Occipital lobe (tissue), 1 donor: ENCODE measurements at regions not wholly inside any gene's neighbourhood (a gene's known extent, or its start where the extent isn't known, plus 50 kb on each side); places are given as distances from the start of the nearest gene placed in this dataset.
"Not testable (repeated sequence)": the region's sequence is repeated elsewhere in the genome, so short reads cannot be mapped to it uniquely, and the experiment has no call there.

Source experiments
- DNase-seq: peaks from one replicate; lab custom pipeline; 2025; lab: John Stamatoyannopoulos, UW

DNA sequence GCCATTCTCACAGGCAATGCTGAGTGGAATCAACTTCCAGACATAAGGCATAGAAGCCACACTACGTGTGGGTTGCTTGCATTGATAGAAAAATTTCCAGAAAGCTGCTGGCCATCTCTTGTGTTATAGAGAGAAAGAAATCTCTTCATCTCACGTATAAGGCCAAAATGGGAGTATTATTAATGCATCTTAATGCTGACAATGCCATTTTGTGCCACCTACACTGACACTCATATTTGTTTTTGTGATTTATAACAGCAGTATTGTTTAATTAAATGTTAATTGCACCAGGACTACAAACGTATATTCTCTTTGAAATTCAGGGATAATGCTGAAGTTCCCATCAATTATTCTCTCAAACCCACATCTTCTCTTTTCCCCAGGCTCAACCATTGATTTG is 56.1 kb upstream of the TMEM132D start:
- no peak for DNase-seq

GRCh38 chr12:129961091-129961490 is 57.3 kb upstream of the TMEM132D start:
- no peak for DNase-seq

- DNase-seq, result no peak
Measured at GRCh38 chr12:129961856-129962255, 58.0 kb upstream of the TMEM132D start.

DNA sequence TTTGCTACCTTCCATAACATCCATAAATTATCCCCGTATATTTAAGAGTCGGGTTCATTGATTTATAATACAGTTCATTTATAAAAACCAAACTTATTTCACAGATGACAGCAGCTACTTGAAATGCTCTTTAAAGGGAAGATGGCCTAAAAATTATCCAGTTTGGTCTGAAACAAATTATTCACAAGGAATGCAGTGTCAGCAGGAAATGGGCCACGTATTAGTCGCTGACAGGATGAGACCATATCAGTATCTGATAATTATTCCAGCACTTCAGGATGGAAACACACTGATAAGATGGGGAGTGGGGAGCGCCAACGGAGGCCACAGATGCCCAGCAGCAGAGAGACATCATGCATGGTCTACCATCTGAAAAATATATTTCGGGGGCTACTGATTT is 60.5 kb upstream of the TMEM132D start:
- no peak for DNase-seq

- DNase-seq, result no peak
Measured at GRCh38 chr12:129964826-129965457, 61.1 kb upstream of the TMEM132D start.

DNA sequence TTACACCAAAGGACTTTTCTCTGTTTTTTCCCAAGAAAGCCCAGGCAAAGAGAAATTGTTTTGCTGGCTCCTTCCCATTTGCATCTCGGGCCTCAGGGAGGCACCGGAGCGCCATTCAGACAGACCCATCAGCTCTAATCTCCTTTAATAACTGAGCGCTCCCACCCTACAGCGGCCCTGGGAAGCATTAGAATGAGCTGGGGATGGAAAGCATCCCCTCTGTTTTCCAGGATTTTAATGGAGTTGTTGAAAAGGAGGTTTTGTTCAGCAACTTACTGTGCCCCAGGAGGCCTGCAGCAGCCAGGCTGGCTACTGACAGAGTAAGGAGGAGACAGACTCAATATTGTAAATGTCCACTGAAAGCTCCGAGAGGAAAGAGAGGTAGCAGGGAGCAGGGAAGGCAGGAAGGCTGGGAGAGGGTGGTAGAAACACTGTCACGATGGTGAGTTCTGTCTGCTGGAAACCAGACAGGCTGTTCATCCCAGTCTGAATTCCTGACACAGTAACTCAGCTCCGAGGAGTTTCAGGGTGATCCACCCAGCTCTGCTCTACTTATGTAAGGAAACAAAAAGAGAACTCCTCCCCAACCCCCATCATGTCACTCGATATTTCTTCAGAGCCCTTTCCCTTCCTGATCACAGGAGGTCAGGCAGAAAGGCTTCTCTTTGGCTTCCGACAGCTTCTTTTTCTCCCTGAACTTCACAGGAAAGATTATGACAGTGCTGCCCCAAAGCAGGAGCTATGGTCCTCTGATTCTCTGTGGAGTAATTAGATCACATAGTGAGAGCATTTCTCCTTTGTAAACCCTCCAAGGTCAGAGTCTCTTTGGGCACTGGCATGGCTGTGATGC is 62.5 kb upstream of the TMEM132D start:
- no peak for DNase-seq

GRCh38 chr12:129971721-129972120 is 67.9 kb upstream of the TMEM132D start:
- DNase-seq, result peak; percentile 49

- peak; percentile 20 for DNase-seq
Measured at GRCh38 chr12:129973236-129973961, 69.6 kb upstream of the TMEM132D start.

DNA sequence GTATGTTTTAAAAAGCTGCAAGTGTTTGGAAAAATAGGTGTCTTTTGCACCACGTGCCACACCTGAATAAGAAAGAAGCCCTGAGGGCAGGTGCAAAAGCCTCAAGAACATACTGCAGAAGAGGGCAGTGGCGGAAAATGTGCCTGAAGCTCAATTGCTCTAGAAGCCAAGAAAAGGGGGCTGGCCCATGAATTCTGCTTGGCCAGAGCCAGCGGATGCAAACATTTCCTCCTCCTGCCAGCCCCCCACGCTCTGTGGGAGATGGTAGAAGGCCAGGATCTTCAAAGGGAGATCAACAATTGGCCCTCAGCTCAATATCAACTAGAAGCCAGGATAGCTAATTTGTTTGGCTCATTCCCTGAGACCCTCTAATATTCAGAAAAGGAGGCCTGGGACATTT is 80.3 kb upstream of the TMEM132D start:
- DNase-seq, result no peak

DNA sequence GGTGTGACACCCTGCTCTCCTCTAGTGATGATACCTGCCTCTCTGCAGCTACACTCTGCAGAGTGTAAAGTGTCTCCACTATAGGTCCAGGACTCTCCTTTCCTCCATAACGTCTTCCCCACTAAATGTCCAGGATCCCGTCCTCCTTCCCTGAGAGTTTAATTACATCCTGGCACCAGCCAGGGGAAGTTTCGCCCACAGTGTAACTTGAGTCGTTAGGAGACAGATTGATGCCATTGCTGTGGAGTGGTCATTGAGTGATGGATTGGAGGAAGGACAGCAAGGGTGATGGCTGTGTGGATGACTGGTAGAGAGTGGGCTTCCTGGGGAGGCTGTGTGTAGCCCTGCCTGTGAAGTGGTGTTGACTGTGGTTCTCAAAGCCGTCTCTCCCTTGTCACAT is 84.0 kb upstream of the TMEM132D start:
- no peak for DNase-seq

GRCh38 chr12:129994634-129995033 is 90.8 kb upstream of the TMEM132D start:
- no peak for DNase-seq

DNA sequence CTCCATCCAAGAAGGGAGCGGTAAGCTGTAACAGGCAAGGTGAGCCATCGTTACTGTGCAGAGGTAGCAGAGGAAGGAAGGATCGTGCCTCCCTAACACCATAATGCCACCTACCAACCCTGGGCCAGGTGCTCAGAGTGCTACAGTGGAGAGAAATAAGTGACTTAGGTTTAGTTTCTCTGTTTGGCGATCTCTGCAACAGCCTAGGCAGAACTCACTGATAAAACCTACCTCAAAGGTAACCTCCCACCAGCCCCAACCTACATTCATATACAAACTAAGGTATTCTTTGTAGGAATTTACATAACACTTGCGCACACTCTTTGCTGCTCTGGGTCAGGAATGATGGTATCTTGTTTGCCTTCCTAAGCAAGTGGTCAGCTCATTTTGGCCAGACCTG is 93.4 kb upstream of the TMEM132D start:
- no peak for DNase-seq

GRCh38 chr12:130004310-130004877 is 100.6 kb upstream of the TMEM132D start:
- DNase-seq, result not testable (repeated sequence)

DNA sequence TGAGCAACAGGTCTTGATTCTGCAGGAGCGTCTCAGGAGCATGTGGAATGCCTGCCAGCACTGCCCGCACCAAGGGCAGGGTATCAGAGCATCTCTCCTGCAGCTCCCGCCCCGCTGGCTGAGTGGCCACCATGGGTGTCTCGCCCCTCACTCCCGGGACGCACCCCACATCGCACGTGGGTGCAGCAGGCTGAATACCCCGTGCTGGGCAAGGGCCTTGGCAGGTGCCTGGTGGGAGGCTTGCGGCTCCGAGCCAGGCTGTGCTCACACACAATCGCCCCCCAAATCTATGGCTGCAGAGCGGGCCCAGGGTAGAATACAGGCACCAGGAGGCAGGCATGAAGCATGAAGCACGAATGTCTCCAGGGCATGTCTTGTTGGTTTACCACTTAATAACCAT is 103.9 kb upstream of the TMEM132D start:
- DNase-seq, result no peak

DNA sequence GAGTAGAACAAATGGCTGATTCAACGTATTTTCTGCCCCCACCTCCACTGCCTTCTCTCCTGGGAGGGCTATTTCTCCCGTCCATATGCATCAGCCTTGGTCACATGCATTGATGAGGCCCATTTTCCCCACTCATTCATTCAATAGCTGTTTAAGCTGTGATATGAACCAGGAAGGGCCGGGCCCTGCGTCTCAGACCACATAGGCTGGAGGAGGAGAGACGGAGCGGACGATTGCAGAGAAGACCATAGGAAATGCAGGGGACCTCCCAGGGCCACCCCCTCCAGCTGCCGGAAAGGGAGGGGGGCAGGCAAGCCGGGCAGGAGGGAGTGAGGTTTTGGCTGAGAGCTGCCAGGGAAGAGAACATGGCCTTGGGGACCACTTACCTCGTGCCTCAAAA is 104.4 kb upstream of the TMEM132D start:
- DNase-seq, result no peak

DNA sequence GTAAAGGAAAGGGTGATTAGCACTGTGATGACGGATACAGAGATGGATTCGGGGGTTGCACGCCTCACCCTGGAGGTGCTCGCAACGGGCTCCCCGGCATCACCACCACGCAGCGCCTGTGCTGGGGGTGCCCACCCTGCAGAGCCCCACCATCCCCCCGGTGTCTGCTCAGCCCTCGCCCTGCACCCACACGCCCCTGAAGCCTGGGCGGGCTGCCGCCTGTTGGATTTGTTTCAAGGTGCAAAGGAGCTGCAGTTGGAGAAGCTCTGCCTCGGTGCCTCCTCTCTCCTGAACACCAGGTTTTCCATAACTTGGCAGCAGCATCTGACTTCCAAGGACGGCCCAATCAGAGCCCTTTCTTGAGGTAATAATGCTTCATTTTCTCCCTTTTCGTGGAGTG is 106.1 kb upstream of the TMEM132D start:
- DNase-seq, result no peak

- DNase-seq, result no peak
Measured at GRCh38 chr12:130011611-130012385, 108.0 kb upstream of the TMEM132D start.

DNA sequence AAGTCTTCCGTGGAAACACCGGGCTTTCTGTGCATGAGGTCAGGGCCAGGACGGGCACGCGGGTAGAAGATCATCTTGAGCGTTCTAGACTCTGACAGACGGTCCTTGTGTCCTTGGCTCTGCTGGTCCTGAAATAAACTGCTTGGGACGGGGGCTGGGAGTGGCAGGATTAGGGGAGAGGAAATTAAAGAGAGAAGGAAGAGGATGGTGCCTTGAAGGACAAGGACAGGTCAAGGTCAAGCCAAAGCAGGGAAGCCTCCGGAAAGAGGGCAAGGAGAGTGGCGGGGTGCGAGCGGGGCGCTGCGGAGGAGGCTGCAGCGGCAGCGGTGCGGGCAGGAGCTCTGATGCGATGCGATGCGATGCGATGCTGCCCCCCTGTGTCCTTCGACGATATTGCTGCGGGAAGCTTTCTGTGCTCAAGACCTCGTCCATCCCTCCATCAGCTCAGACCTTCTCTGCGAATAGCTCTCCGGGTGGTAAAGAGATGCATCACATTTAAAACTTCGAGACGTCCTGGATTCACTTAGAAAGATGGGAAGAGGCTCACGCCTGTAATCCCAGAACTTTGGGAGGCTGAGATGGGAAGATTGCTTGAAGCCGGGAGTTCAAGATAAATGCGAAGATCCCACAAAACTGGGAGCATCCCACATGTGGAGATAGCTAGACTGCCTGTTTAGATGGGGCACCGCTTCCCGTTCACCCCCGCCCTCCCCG is 110.1 kb upstream of the TMEM132D start:
- DNase-seq, result peak; percentile 57

DNA sequence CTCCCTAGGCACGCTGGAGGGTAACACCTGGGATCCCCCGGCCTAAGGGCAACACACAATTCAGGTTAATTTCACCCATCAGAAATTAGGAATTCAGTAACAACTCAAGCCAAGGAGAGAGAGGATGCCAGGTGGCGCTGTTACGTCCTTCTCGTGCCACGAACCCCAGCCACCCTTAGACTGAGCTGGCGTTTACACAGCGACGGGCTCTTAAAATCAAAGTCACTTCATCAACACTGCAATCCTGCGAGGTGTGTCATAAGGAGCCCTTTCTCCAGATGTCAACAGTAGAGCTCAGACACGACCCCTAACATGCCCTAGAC is 110.6 kb upstream of the TMEM132D start:
- DNase-seq, result peak; percentile 42

- DNase-seq, result no peak
Measured at GRCh38 chr12:130016194-130016593, 112.4 kb upstream of the TMEM132D start.

DNA sequence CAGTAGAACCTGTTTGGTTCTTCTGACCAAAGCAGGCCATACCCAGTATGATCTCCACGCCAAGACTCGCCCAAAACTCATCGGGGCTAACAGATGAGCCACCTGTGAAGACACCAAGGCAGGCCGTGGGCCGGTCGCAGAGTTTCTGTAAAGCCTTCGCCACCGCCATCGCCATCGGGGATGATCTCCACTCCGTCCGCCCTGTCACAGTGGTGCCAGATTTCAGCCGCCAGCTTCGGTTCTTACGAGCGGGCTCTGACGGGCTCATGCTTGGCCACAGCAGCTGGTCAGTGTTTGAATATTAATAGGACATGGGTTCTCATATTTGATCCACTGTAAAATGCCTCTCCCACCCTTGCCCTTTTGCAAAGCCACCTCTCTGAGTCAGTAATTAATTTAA is 113.2 kb upstream of the TMEM132D start:
- DNase-seq, result no peak
